OCI-LY1 (cell line): ENCODE measurements at regions not wholly inside any gene's neighbourhood (a gene's known extent, or its start where the extent isn't known, plus 50 kb on each side); places are given as distances from the start of the nearest gene placed in this dataset.

Experiments used
- CTCF ChIP-seq: fragments of 200-600 bp; sonication (generic), shearing (Covaris generic); IDR thresholded peaks from 2 replicates; pipeline ENCODE4 v1.5.1; 2017; ENCODE audit warnings: mild to moderate bottlenecking, antibody characterized with exemption, low read length, moderate library complexity, mixed read lengths
- EZH2 ChIP-seq: fragments of 200-600 bp; sonication (generic), shearing (Covaris generic); IDR thresholded peaks from 2 replicates; pipeline ENCODE4 v1.8.0; 2017; ENCODE audit warnings: borderline replicate concordance, mixed run types, mild to moderate bottlenecking, antibody characterized with exemption, low read length, moderate library complexity, mixed read lengths

GRCh38 chr2:194514281-194514680 lies 1142.7 kb upstream of the SLC39A10 start:
- TF ChIP-seq CTCF = no peak
- TF ChIP-seq EZH2 = no peak
